Nephron (organoid): ENCODE measurements at regions not wholly inside any gene's neighbourhood (a gene's known extent, or its start where the extent isn't known, plus 50 kb on each side); places are given as distances from the start of the nearest gene placed in this dataset.

Experiments used
- H3K27ac Mint-ChIP-seq, 3 experiments: 2 replicates each; pipeline ENCODE4 v1.8.0; 2020; ENCODE audit warnings: mixed read lengths in 3 of 3, mild to moderate bottlenecking in 2 of 3, moderate library complexity in 1 of 3
- H3K27me3 Mint-ChIP-seq: 2 replicates; pipeline ENCODE4 v1.8.0; 2021; ENCODE audit warnings: low read depth, mild to moderate bottlenecking, moderate library complexity, mixed read lengths
- H3K36me3 Mint-ChIP-seq: 2 replicates; pipeline ENCODE4 v1.8.0; 2020; ENCODE audit warnings: low read depth, mixed read lengths
- H3K4me1 Mint-ChIP-seq: 2 replicates; pipeline ENCODE4 v1.8.0; 2020; ENCODE audit warnings: mixed read lengths
- H3K4me3 Mint-ChIP-seq, 3 experiments: 2 replicates each; pipeline ENCODE4 v1.8.0; 2020; ENCODE audit warnings: mild to moderate bottlenecking in 3 of 3, mixed read lengths in 3 of 3, moderate library complexity in 2 of 3
- H3K9me3 Mint-ChIP-seq: 2 replicates; pipeline ENCODE4 v1.8.0; 2020; ENCODE audit warnings: mixed read lengths
- CTCF ChIP-seq, 3 experiments: fragments of 200-600 bp; sonication (generic); IDR thresholded peaks; one replicate each; pipeline ENCODE4 v1.5.0; 2021; ENCODE audit warnings: antibody characterized with exemption in 3 of 3; ENCODE audit not compliant: unreplicated experiment in 3 of 3

GRCh38 chr5:110918683-110919082 is 152.8 kb upstream of the TSLP start:
- TF ChIP-seq CTCF (IDR thresholded peaks at IDR 0.05; ENCODE audit: unreplicated experiment in 3 of 3): no peak
- no peaks in the 10 kb centered on the region for H3K36me3 Mint-ChIP-seq
- no peaks in the 10 kb centered on the region for H3K9me3 Mint-ChIP-seq
- H3K27me3 Mint-ChIP-seq: no peaks in the 10 kb centered on the region
- peaks cover 17% of the 10 kb centered on the region for H3K4me1 Mint-ChIP-seq
- H3K27ac Mint-ChIP-seq: no peak overlapping the region
- no peak overlapping the region for H3K4me3 Mint-ChIP-seq

GRCh38 chr5:110923971-110924370 is 147.5 kb upstream of the TSLP start:
- peaks cover 3% of the 10 kb centered on the region for H3K27me3 Mint-ChIP-seq
- no peak overlapping the region for H3K4me3 Mint-ChIP-seq
- H3K27ac Mint-ChIP-seq: no peak overlapping the region
- no peaks in the 10 kb centered on the region for H3K36me3 Mint-ChIP-seq
- no peak for TF ChIP-seq CTCF (IDR thresholded peaks at IDR 0.05; ENCODE audit: unreplicated experiment in 3 of 3)
- H3K4me1 Mint-ChIP-seq: peaks cover 5% of the 10 kb centered on the region
- H3K9me3 Mint-ChIP-seq: no peaks in the 10 kb centered on the region

- H3K27me3 Mint-ChIP-seq: peaks cover 3% of the 10 kb centered on the region
- no peak for TF ChIP-seq CTCF (IDR thresholded peaks at IDR 0.05; ENCODE audit: unreplicated experiment in 3 of 3)
- no peaks in the 10 kb centered on the region for H3K4me1 Mint-ChIP-seq
- H3K27ac Mint-ChIP-seq: no peak overlapping the region
- no peak overlapping the region for H3K4me3 Mint-ChIP-seq
- H3K36me3 Mint-ChIP-seq: no peaks in the 10 kb centered on the region
- no peaks in the 10 kb centered on the region for H3K9me3 Mint-ChIP-seq
These were observed 146.1 kb upstream of the TSLP start for GRCh38 chr5:110925398-110925797.

GRCh38 chr5:110925916-110926315 is 145.6 kb upstream of the TSLP start:
- H3K27me3 Mint-ChIP-seq: peaks cover 3% of the 10 kb centered on the region
- no peak for TF ChIP-seq CTCF (IDR thresholded peaks at IDR 0.05; ENCODE audit: unreplicated experiment in 3 of 3)
- H3K9me3 Mint-ChIP-seq: no peaks in the 10 kb centered on the region
- no peak overlapping the region for H3K4me3 Mint-ChIP-seq
- no peaks in the 10 kb centered on the region for H3K36me3 Mint-ChIP-seq
- no peaks in the 10 kb centered on the region for H3K4me1 Mint-ChIP-seq
- no peak overlapping the region for H3K27ac Mint-ChIP-seq

GRCh38 chr5:110932755-110933488 is 138.6 kb upstream of the TSLP start:
- H3K4me1 Mint-ChIP-seq: no peaks in the 10 kb centered on the region
- no peaks in the 10 kb centered on the region for H3K27me3 Mint-ChIP-seq
- H3K27ac Mint-ChIP-seq: no peak overlapping the region
- H3K36me3 Mint-ChIP-seq: no peaks in the 10 kb centered on the region
- H3K9me3 Mint-ChIP-seq: peaks cover 7% of the 10 kb centered on the region
- H3K4me3 Mint-ChIP-seq: no peak overlapping the region
- TF ChIP-seq CTCF (IDR thresholded peaks at IDR 0.05; ENCODE audit: unreplicated experiment in 3 of 3): no peak

GRCh38 chr5:110940136-110940535 is 131.4 kb upstream of the TSLP start:
- no peak for TF ChIP-seq CTCF (IDR thresholded peaks at IDR 0.05; ENCODE audit: unreplicated experiment in 3 of 3)
- Mint-ChIP-seq H3K27me3 (no peaks in the 10 kb centered on the region), H3K4me1 (no peaks in the 10 kb centered on the region), H3K27ac (no peak overlapping the region), H3K36me3 (no peaks in the 10 kb centered on the region), H3K4me3 (no peak overlapping the region), H3K9me3 (peaks cover 10% of the 10 kb centered on the region)
